Endodermal cell (in vitro differentiated cells): ENCODE measurements at regions not wholly inside any gene's neighbourhood (a gene's known extent, or its start where the extent isn't known, plus 50 kb on each side); places are given as distances from the start of the nearest gene placed in this dataset.

Experiments
- DNase-seq: peaks from one replicate; pipeline ENCODE4 v3.0.0-alpha.2; 2017
- H3K27ac ChIP-seq: 2 replicates; pipeline ENCODE4 v1.5.1; 2013; ENCODE audit warnings: mild to moderate bottlenecking, low read depth, low read length, moderate library complexity
- H3K27me3 ChIP-seq: 2 replicates; pipeline ENCODE4 v1.6.1; 2013; ENCODE audit warnings: mild to moderate bottlenecking, low read length, moderate library complexity; ENCODE audit not compliant: insufficient read depth, control insufficient read depth, poor library complexity, severe bottlenecking
- H3K36me3 ChIP-seq: 2 replicates; pipeline ENCODE4 v1.7.0; 2013; ENCODE audit warnings: mild to moderate bottlenecking, low read length, moderate library complexity; ENCODE audit not compliant: control insufficient read depth, insufficient read depth
- H3K4me1 ChIP-seq: one replicate; pipeline ENCODE4 v1.7.0; 2013; ENCODE audit warnings: low read length; ENCODE audit not compliant: control insufficient read depth, insufficient read depth
- H3K4me3 ChIP-seq: 2 replicates; pipeline ENCODE4 v1.5.1; 2013; ENCODE audit warnings: mild to moderate bottlenecking, low read length, moderate library complexity
- H3K9ac ChIP-seq: 2 replicates; pipeline ENCODE4 v1.6.1; 2013; ENCODE audit warnings: mild to moderate bottlenecking, low read length, moderate library complexity; ENCODE audit not compliant: poor library complexity, severe bottlenecking; ENCODE audit errors: extremely low read depth
- H3K9me3 ChIP-seq: 2 replicates; pipeline ENCODE4 v1.6.1; 2013; ENCODE audit warnings: mild to moderate bottlenecking, low read length, moderate library complexity; ENCODE audit not compliant: control insufficient read depth
- H3K27ac Mint-ChIP-seq: 2 replicates; pipeline ENCODE4 v1.8.0; 2020; ENCODE audit warnings: mixed read lengths
- H3K27me3 Mint-ChIP-seq: 2 replicates; pipeline ENCODE4 v1.8.0; 2021; ENCODE audit warnings: mild to moderate bottlenecking, mixed read lengths; ENCODE audit not compliant: insufficient read depth
- H3K36me3 Mint-ChIP-seq: 2 replicates; pipeline ENCODE4 v1.8.0; 2020; ENCODE audit warnings: low read depth, mixed read lengths
- H3K4me1 Mint-ChIP-seq: 2 replicates; pipeline ENCODE4 v1.8.0; 2020; ENCODE audit warnings: mixed read lengths
- H3K4me3 Mint-ChIP-seq: 2 replicates; pipeline ENCODE4 v1.8.0; 2020; ENCODE audit warnings: mild to moderate bottlenecking, moderate library complexity, mixed read lengths
- H3K9me3 Mint-ChIP-seq: 2 replicates; pipeline ENCODE4 v1.8.0; 2020; ENCODE audit warnings: mild to moderate bottlenecking, mixed read lengths
- WGBS, 2 experiments: methylation state at CpG; one replicate each; pipeline versions ENCODE4 v1.1.5 to v1.1.7; 2013; ENCODE audit warnings: missing lambda C conversion rate in 2 of 2, mixed read lengths in 1 of 2; ENCODE audit not compliant: insufficient coverage in 1 of 2, insufficient read length in 1 of 2; 5-methylcytosine and 5-hydroxymethylcytosine counted together
- TF ChIP-seq, protein P1 (sequence below): fragments of 200-600 bp; sonication (generic); conservative IDR thresholded peaks from 2 replicates; pipeline ENCODE4 v1.5.0; 2021; ENCODE audit warnings: antibody characterized with exemption, mild to moderate bottlenecking

DNA sequence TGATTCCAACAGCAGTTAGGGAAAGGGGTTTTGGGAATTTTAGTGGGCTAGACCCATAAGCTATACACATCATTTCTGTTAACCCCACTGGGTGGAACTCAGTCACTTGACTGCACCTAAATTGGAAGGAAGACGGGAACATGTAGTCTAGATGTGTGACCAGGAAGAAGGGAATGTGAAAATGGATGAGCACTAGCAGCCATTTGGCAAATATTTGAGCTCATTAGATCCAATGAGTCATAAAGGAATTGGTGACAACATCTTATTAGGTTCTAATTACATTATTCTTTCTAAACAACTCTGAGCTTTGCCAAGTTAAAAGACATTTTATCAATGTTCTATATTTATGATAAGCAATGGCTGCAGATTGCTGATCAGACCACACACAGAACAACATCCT, 400.6 kb downstream of the IRS1 start:
- Histone ChIP-seq H3K9me3 (no peaks in the 10 kb centered on the region), H3K36me3 (no peaks in the 10 kb centered on the region), H3K9ac (no peak overlapping the region), H3K27ac (no peak overlapping the region), H3K27me3 (no peaks in the 10 kb centered on the region), H3K4me3 (no peak overlapping the region), H3K4me1 (no peaks in the 10 kb centered on the region)
- TF ChIP-seq, protein P1, sequence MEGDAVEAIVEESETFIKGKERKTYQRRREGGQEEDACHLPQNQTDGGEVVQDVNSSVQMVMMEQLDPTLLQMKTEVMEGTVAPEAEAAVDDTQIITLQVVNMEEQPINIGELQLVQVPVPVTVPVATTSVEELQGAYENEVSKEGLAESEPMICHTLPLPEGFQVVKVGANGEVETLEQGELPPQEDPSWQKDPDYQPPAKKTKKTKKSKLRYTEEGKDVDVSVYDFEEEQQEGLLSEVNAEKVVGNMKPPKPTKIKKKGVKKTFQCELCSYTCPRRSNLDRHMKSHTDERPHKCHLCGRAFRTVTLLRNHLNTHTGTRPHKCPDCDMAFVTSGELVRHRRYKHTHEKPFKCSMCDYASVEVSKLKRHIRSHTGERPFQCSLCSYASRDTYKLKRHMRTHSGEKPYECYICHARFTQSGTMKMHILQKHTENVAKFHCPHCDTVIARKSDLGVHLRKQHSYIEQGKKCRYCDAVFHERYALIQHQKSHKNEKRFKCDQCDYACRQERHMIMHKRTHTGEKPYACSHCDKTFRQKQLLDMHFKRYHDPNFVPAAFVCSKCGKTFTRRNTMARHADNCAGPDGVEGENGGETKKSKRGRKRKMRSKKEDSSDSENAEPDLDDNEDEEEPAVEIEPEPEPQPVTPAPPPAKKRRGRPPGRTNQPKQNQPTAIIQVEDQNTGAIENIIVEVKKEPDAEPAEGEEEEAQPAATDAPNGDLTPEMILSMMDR = no peak
- Mint-ChIP-seq H3K27me3 (no peaks in the 10 kb centered on the region), H3K9me3 (no peaks in the 10 kb centered on the region), H3K36me3 (no peaks in the 10 kb centered on the region), H3K4me3 (no peak overlapping the region), H3K4me1 (no peaks in the 10 kb centered on the region), H3K27ac (no peak overlapping the region)
- 89 to 100% methylated on average over 1 of the region's 1 CpG for WGBS, 2 experiments
- no peak for DNase-seq

DNA sequence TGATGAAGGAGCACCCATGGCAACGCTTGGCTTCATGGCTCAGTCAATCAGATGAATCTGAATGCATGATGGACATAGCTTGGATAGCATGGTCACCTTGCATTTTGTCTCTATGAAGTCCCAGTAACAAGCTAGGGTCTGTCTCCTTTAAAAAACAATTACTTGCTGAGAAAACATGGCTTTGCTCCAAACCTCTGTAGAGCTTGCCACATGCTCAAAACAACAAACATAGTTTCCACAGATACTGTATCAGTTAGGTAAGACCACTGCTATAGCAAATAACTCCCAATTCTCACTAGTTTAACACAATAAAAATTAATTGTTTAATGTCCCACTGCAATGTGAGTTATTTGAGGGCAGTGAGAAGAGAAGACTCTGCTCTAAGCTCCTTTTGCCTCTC, 401.0 kb downstream of the IRS1 start:
- Mint-ChIP-seq H3K4me3 (no peak overlapping the region), H3K36me3 (no peaks in the 10 kb centered on the region), H3K27me3 (no peaks in the 10 kb centered on the region), H3K9me3 (no peaks in the 10 kb centered on the region), H3K27ac (no peak overlapping the region), H3K4me1 (no peaks in the 10 kb centered on the region)
- no peak overlapping the region for H3K9ac ChIP-seq
- 88 to 94% methylated on average over 1 of the region's 1 CpG for WGBS, 2 experiments
- H3K9me3 ChIP-seq = no peaks in the 10 kb centered on the region
- DNase-seq = no peak
- no peaks in the 10 kb centered on the region for H3K27me3 ChIP-seq
- H3K36me3 ChIP-seq = no peaks in the 10 kb centered on the region
- no peak overlapping the region for H3K27ac ChIP-seq
- H3K4me1 ChIP-seq = no peaks in the 10 kb centered on the region
- H3K4me3 ChIP-seq = no peak overlapping the region
- TF ChIP-seq, protein P1 = no peak

DNA sequence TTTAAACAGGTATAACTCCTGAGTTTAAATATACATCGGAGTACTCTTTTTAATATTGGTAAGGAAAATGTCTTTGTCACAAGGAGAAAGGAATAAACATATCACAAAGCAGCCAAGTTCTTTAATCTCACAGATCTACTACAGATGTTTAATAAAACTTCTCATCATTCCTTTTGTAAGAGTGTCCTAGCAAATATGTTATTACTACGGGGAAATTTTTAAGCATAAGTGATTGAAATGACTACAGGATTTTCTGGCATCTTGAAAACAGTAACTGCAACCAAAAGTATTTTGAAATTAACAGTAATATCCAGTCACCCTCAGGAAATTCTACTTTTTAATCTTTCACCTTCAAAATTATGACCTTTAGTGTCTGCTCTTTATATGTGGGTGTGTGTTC, 403.1 kb downstream of the IRS1 start:
- Mint-ChIP-seq H3K4me1 (no peaks in the 10 kb centered on the region), H3K27me3 (no peaks in the 10 kb centered on the region), H3K36me3 (no peaks in the 10 kb centered on the region), H3K9me3 (no peaks in the 10 kb centered on the region), H3K27ac (no peak overlapping the region), H3K4me3 (no peak overlapping the region)
- H3K36me3 ChIP-seq = no peaks in the 10 kb centered on the region
- H3K27me3 ChIP-seq = no peaks in the 10 kb centered on the region
- no peaks in the 10 kb centered on the region for H3K4me1 ChIP-seq
- DNase-seq = no peak
- no peaks in the 10 kb centered on the region for H3K9me3 ChIP-seq
- H3K27ac ChIP-seq = no peak overlapping the region
- H3K4me3 ChIP-seq = no peak overlapping the region
- no peak overlapping the region for H3K9ac ChIP-seq
- TF ChIP-seq, protein P1 = no peak
- 82% methylated on average over 2 of the region's 2 CpGs; no CpG with 5 or more reads in 1 of the 2 experiments for WGBS, 2 experiments
